Stimulated activated naive B cell treated with anti-CD40 and anti-IgM and Interleukin-4, amounts not matched to agents 10 μg/mL and 1 μg/mL and 100 μg/mL, for 72 hours (primary cell): ENCODE measurements at regions not wholly inside any gene's neighbourhood (a gene's known extent, or its start where the extent isn't known, plus 50 kb on each side); places are given as distances from the start of the nearest gene placed in this dataset.

ENCODE experiments used
- ATAC-seq, 2 donors: fragments of 150-1000 bp; cut with Tn5 transposase; replicated peaks; 2 replicates each; pipeline ENCODE4 v1.10.0; 2021; ENCODE audit warnings: moderate library complexity in 1 of 2
- DNase-seq: peaks from one replicate; pipeline ENCODE4 v3.0.0; 2021
- H3K27ac Mint-ChIP-seq: one replicate; pipeline ENCODE4 v1.8.0; 2022; ENCODE audit warnings: mild to moderate bottlenecking, mixed read lengths
- H3K27me3 Mint-ChIP-seq, 2 donors: one replicate each; pipeline ENCODE4 v1.8.0; 2022; ENCODE audit warnings: mixed read lengths in 2 of 2
- H3K36me3 Mint-ChIP-seq, 2 donors: one replicate each; pipeline ENCODE4 v1.8.0; 2022; ENCODE audit warnings: mixed read lengths in 2 of 2, mild to moderate bottlenecking in 1 of 2
- H3K4me1 Mint-ChIP-seq, 2 donors: one replicate each; pipeline ENCODE4 v1.8.0; 2022; ENCODE audit warnings: mixed read lengths in 2 of 2, mild to moderate bottlenecking in 1 of 2
- H3K4me3 Mint-ChIP-seq, 2 donors: one replicate each; pipeline ENCODE4 v1.8.0; 2022; ENCODE audit warnings: mild to moderate bottlenecking in 2 of 2, mixed read lengths in 2 of 2, moderate library complexity in 1 of 2
- H3K9me3 Mint-ChIP-seq, 2 donors: one replicate each; pipeline ENCODE4 v1.8.0; 2022; ENCODE audit warnings: mixed read lengths in 2 of 2, mild to moderate bottlenecking in 1 of 2

GRCh38 chr12:116415408-116416108 lies 138.1 kb upstream of the MED13L start:
- DNase-seq (no peak), ATAC-seq (no peak)
- Mint-ChIP-seq H3K27me3 (no peaks in the 10 kb centered on the region), H3K4me3 (no peak overlapping the region), H3K9me3 (no peaks in the 10 kb centered on the region), H3K27ac (no peak overlapping the region), H3K36me3 (no peaks in the 10 kb centered on the region), H3K4me1 (peaks cover 6 to 9% of the 10 kb centered on the region in 2 donors)

GRCh38 chr12:116416166-116416565 lies 138.7 kb upstream of the MED13L start:
- DNase-seq, result no peak
- H3K9me3 Mint-ChIP-seq, result no peaks in the 10 kb centered on the region
- no peak overlapping the region for H3K4me3 Mint-ChIP-seq
- H3K27ac Mint-ChIP-seq, result no peak overlapping the region
- no peaks in the 10 kb centered on the region for H3K36me3 Mint-ChIP-seq
- no peak for ATAC-seq
- H3K27me3 Mint-ChIP-seq, result no peaks in the 10 kb centered on the region
- H3K4me1 Mint-ChIP-seq, result peaks cover under 1 to 4% of the 10 kb centered on the region in 2 donors

- DNase-seq (no peak), ATAC-seq (no peak)
- Mint-ChIP-seq H3K4me3 (no peak overlapping the region), H3K9me3 (peaks cover 6% of the 10 kb centered on the region in 2 donors), H3K27me3 (no peaks in the 10 kb centered on the region), H3K4me1 (peaks cover 0 to 4% of the 10 kb centered on the region in 2 donors), H3K27ac (no peak overlapping the region), H3K36me3 (peaks cover 0 to 5% of the 10 kb centered on the region in 2 donors)
Observed at GRCh38 chr12:116418551-116418950, 140.6 kb upstream of the MAP1LC3B2 start.

- no peak overlapping the region for H3K4me3 Mint-ChIP-seq
- no peaks in the 10 kb centered on the region for H3K27me3 Mint-ChIP-seq
- H3K36me3 Mint-ChIP-seq, result peaks cover 0 to 5% of the 10 kb centered on the region in 2 donors
- H3K27ac Mint-ChIP-seq, result no peak overlapping the region
- H3K4me1 Mint-ChIP-seq, result peaks cover 0 to 4% of the 10 kb centered on the region in 2 donors
- peaks cover 6% of the 10 kb centered on the region in 2 donors for H3K9me3 Mint-ChIP-seq
- ATAC-seq (no peak), DNase-seq (no peak)
Observed at GRCh38 chr12:116420227-116420880, 138.8 kb upstream of the MAP1LC3B2 start.

GRCh38 chr12:116421785-116422538 lies 137.2 kb upstream of the MAP1LC3B2 start:
- DNase-seq (no peak), ATAC-seq (no peak)
- H3K27me3 Mint-ChIP-seq, result no peaks in the 10 kb centered on the region
- H3K9me3 Mint-ChIP-seq, result peaks cover 6% of the 10 kb centered on the region in 2 donors
- no peak overlapping the region for H3K4me3 Mint-ChIP-seq
- no peak overlapping the region for H3K27ac Mint-ChIP-seq
- H3K36me3 Mint-ChIP-seq, result peaks cover 0 to 5% of the 10 kb centered on the region in 2 donors
- H3K4me1 Mint-ChIP-seq, result peaks cover 0 to 4% of the 10 kb centered on the region in 2 donors

GRCh38 chr12:116423094-116423493 lies 136.1 kb upstream of the MAP1LC3B2 start:
- DNase-seq (no peak), ATAC-seq (no peak)
- peaks cover 6% of the 10 kb centered on the region in 2 donors for H3K9me3 Mint-ChIP-seq
- no peak overlapping the region for H3K4me3 Mint-ChIP-seq
- peaks cover 0 to 5% of the 10 kb centered on the region in 2 donors for H3K36me3 Mint-ChIP-seq
- peaks cover 0 to 4% of the 10 kb centered on the region in 2 donors for H3K4me1 Mint-ChIP-seq
- H3K27me3 Mint-ChIP-seq, result no peaks in the 10 kb centered on the region
- H3K27ac Mint-ChIP-seq, result no peak overlapping the region

GRCh38 chr12:116425256-116426193 lies 133.7 kb upstream of the MAP1LC3B2 start:
- Mint-ChIP-seq H3K4me3 (no peak overlapping the region), H3K9me3 (peaks cover 6% of the 10 kb centered on the region in 2 donors), H3K27me3 (no peaks in the 10 kb centered on the region), H3K4me1 (no peaks in the 10 kb centered on the region), H3K27ac (no peak overlapping the region), H3K36me3 (peaks cover 0 to 5% of the 10 kb centered on the region in 2 donors)
- DNase-seq (no peak), ATAC-seq (no peak)

- peaks cover 5 to 6% of the 10 kb centered on the region in 2 donors for H3K9me3 Mint-ChIP-seq
- no peak overlapping the region for H3K27ac Mint-ChIP-seq
- DNase-seq (no peak), ATAC-seq (no peak)
- no peaks in the 10 kb centered on the region for H3K4me1 Mint-ChIP-seq
- peaks cover 0 to 4% of the 10 kb centered on the region in 2 donors for H3K36me3 Mint-ChIP-seq
- no peaks in the 10 kb centered on the region for H3K27me3 Mint-ChIP-seq
- H3K4me3 Mint-ChIP-seq, result no peak overlapping the region
Observed at GRCh38 chr12:116426391-116427136, 132.6 kb upstream of the MAP1LC3B2 start.

GRCh38 chr12:116427200-116427930 lies 131.8 kb upstream of the MAP1LC3B2 start:
- no peaks in the 10 kb centered on the region for H3K27me3 Mint-ChIP-seq
- DNase-seq, result no peak
- no peaks in the 10 kb centered on the region for H3K4me1 Mint-ChIP-seq
- H3K27ac Mint-ChIP-seq, result no peak overlapping the region
- peaks cover 0 to 2% of the 10 kb centered on the region in 2 donors for H3K9me3 Mint-ChIP-seq
- ATAC-seq, result no peak
- H3K4me3 Mint-ChIP-seq, result no peak overlapping the region
- H3K36me3 Mint-ChIP-seq, result no peaks in the 10 kb centered on the region

GRCh38 chr12:116429826-116430360 lies 129.3 kb upstream of the MAP1LC3B2 start:
- no peaks in the 10 kb centered on the region for H3K36me3 Mint-ChIP-seq
- no peaks in the 10 kb centered on the region for H3K27me3 Mint-ChIP-seq
- no peak overlapping the region for H3K27ac Mint-ChIP-seq
- DNase-seq (no peak), ATAC-seq (no peak)
- peaks cover 2 to 12% of the 10 kb centered on the region in 2 donors for H3K4me1 Mint-ChIP-seq
- peaks cover 0 to 2% of the 10 kb centered on the region in 2 donors for H3K9me3 Mint-ChIP-seq
- H3K4me3 Mint-ChIP-seq, result no peak overlapping the region

- H3K27ac Mint-ChIP-seq, result no peak overlapping the region
- peaks cover 0 to 2% of the 10 kb centered on the region in 2 donors for H3K9me3 Mint-ChIP-seq
- no peak for ATAC-seq
- no peak for DNase-seq
- H3K4me3 Mint-ChIP-seq, result no peak overlapping the region
- no peaks in the 10 kb centered on the region for H3K27me3 Mint-ChIP-seq
- H3K36me3 Mint-ChIP-seq, result no peaks in the 10 kb centered on the region
- peaks cover 2 to 12% of the 10 kb centered on the region in 2 donors for H3K4me1 Mint-ChIP-seq
Observed at GRCh38 chr12:116430911-116431565, 128.1 kb upstream of the MAP1LC3B2 start.

GRCh38 chr12:116431677-116432300 lies 127.4 kb upstream of the MAP1LC3B2 start:
- ATAC-seq, result no peak
- H3K27me3 Mint-ChIP-seq, result peaks cover 0 to under 1% of the 10 kb centered on the region in 2 donors
- no peaks in the 10 kb centered on the region for H3K36me3 Mint-ChIP-seq
- H3K9me3 Mint-ChIP-seq, result peaks cover 0 to 2% of the 10 kb centered on the region in 2 donors
- H3K4me1 Mint-ChIP-seq, result peaks cover 2 to 12% of the 10 kb centered on the region in 2 donors
- no peak overlapping the region for H3K4me3 Mint-ChIP-seq
- H3K27ac Mint-ChIP-seq, result no peak overlapping the region
- DNase-seq, result no peak
